ENCODE measurements at regions not wholly inside any gene's neighbourhood (a gene's known extent, or its start where the extent isn't known, plus 50 kb on each side); places are given as distances from the start of the nearest gene placed in this dataset.
A peak's percentile ranks its signal among the peaks of the same experiment; 100 is the strongest.

- no peak for DNase-seq
These were observed 84.3 kb downstream of the MCFD2 start for GRCh38 chr2:46831051-46831868.

- no peak for DNase-seq
These were observed 86.2 kb downstream of the MCFD2 start for GRCh38 chr2:46829231-46829995.

- no peak for DNase-seq
These were observed 86.9 kb downstream of the MCFD2 start for GRCh38 chr2:46828491-46829230.

GRCh38 chr2:46828135-46828438 is 87.5 kb downstream of the MCFD2 start:
- no peak for DNase-seq

GRCh38 chr2:46827274-46828134 is 88.1 kb downstream of the MCFD2 start:
- DNase-seq = no peak

GRCh38 chr2:46826569-46827245 is 88.9 kb downstream of the MCFD2 start:
- no peak for DNase-seq

GRCh38 chr2:46825939-46826568 is 89.6 kb downstream of the MCFD2 start:
- no peak for DNase-seq

GRCh38 chr2:46825231-46825938 is 90.2 kb downstream of the MCFD2 start:
- no peak for DNase-seq

GRCh38 chr2:46824611-46825010 is 91.0 kb downstream of the MCFD2 start:
- DNase-seq = no peak

GRCh38 chr2:46821600-46821999 is 94.0 kb downstream of the MCFD2 start:
- no peak for DNase-seq

GRCh38 chr2:46818819-46819218 is 96.8 kb downstream of the MCFD2 start:
- DNase-seq = no peak

GRCh38 chr2:46818141-46818621 is 97.4 kb downstream of the MCFD2 start:
- peak; percentile 27 for DNase-seq

- DNase-seq = no peak
These were observed 98.5 kb downstream of the MCFD2 start for GRCh38 chr2:46816846-46817726.

- DNase-seq = no peak
These were observed 99.3 kb downstream of the MCFD2 start for GRCh38 chr2:46816151-46816845.

GRCh38 chr2:46815121-46815802 is 100.3 kb downstream of the MCFD2 start:
- no peak for DNase-seq

- DNase-seq = peak; percentile 74
These were observed 101.2 kb downstream of the MCFD2 start for GRCh38 chr2:46814160-46814961.

GRCh38 chr2:46813680-46814079 is 101.9 kb downstream of the MCFD2 start:
- DNase-seq = no peak

Data from muscle of arm (tissue), 1 donor.